ENCODE measurements at regions not wholly inside any gene's neighbourhood (a gene's known extent, or its start where the extent isn't known, plus 50 kb on each side); places are given as distances from the start of the nearest gene placed in this dataset.

- in situ Hi-C loops (cut with MboI; ENCODE audit: low sequenced_read_pairs): no loop called here
Observed at GRCh38 chr6:103255132-103255531, 1604.6 kb downstream of the HACE1 start.

GRCh38 chr6:103236923-103237322 lies 1622.8 kb downstream of the HACE1 start:
- in situ Hi-C loops (cut with MboI; ENCODE audit: low sequenced_read_pairs): no loop called here

GRCh38 chr6:103231181-103231580 lies 1628.5 kb downstream of the HACE1 start:
- in situ Hi-C loops (cut with MboI; ENCODE audit: low sequenced_read_pairs): no loop called here

DNA sequence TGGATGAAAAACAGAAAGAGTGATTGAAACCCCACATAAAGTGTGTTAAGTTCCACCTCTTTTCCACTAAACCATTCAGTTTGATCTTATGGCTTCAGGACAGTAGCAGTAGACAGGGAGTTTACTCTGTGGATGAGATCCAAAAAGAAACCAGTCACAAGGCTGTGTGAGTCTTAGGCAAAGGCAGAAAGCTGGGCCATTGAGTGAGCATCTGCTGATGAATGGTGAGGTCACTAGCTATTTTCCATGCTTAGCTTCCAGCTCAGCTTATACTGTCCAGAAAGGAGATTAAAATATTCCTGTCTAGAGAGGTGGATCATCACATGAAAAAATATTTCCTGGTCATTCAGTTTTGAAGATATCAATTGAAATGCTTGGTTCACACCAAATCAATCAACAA lies 1643.9 kb downstream of the HACE1 start:
- in situ Hi-C loops (cut with MboI; ENCODE audit: low sequenced_read_pairs): no loop called here

GRCh38 chr6:103210686-103211085 lies 1649.0 kb downstream of the HACE1 start:
- in situ Hi-C loops (cut with MboI; ENCODE audit: low sequenced_read_pairs): no loop called here

GRCh38 chr6:103198386-103198785 lies 1661.3 kb downstream of the HACE1 start:
- in situ Hi-C loops (cut with MboI; ENCODE audit: low sequenced_read_pairs): no loop called here

DNA sequence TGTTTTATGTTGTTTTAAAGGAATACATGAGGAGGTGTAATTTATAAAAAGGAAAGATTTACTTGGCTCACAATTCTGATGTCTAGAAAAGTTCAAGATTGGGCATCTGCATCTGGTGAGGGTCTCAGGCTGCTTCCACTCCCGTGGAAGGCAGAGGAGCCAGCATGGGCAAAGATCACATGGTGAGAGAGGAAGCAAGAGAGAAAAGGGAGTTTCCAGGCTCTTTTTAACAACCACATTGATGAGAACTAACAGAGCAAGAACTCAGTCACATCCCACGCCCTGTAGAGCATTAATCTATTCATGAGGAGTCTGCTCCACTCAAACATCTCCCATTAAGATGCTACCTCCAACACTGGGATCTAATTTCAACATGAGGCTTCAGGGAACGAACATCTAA lies 1666.3 kb downstream of the HACE1 start:
- in situ Hi-C loops (cut with MboI; ENCODE audit: low sequenced_read_pairs): no loop called here

GRCh38 chr6:103191391-103192093 lies 1668.2 kb downstream of the HACE1 start:
- in situ Hi-C loops (cut with MboI; ENCODE audit: low sequenced_read_pairs): no loop called here

DNA sequence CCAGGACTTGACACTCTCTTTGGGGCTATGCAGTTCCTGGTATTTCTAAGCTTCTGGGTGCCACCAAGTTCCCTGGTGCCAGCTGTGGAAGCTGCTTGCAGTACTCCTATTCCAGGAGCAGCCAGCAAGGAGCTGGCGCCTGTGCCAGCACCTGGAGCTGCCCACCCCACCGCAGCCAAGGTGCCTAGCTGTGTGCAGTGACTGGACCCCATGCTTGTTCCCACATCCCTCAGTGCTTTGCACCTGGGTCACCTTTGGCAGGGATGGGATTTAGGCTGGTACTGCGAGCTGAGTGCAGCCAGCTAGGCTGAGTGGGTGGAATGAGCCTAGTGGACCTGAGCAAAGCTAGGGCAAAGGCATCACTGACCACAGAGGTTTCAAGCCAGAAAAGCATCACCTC lies 1674.9 kb downstream of the HACE1 start:
- in situ Hi-C loops (cut with MboI; ENCODE audit: low sequenced_read_pairs): no loop called here

GRCh38 chr6:103183831-103184411 lies 1675.8 kb downstream of the HACE1 start:
- in situ Hi-C loops (cut with MboI; ENCODE audit: low sequenced_read_pairs): no loop called here

DNA sequence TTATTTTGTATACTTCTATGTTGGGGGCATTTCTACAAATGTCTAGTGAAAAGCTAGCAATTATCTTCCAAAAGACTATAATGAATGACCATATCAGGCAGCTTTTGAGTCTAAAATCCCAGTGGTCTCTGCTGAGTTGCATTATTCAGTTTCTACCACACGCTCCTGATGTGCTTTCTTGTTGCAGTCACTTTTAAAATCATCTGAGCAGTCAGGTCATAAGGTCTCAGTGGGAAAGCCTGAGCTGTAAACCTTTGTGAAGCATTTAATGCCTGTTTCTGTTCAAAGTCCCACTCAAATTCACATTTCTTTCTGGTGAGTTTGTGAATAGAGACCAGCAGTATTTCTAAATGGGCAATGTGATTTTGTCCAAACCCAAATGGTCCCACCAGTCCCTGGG lies 1681.5 kb downstream of the HACE1 start:
- in situ Hi-C loops (cut with MboI; ENCODE audit: low sequenced_read_pairs): no loop called here

GRCh38 chr6:103177791-103178190 lies 1681.9 kb downstream of the HACE1 start:
- in situ Hi-C loops (cut with MboI; ENCODE audit: low sequenced_read_pairs): no loop called here

- in situ Hi-C loops (cut with MboI; ENCODE audit: low sequenced_read_pairs): no loop called here
Observed at GRCh38 chr6:103175056-103175455, 1684.7 kb downstream of the HACE1 start.

GRCh38 chr6:103167345-103168071 lies 1692.2 kb downstream of the HACE1 start:
- in situ Hi-C loops (cut with MboI; ENCODE audit: low sequenced_read_pairs): no loop called here

- in situ Hi-C loops (cut with MboI; ENCODE audit: low sequenced_read_pairs): no loop called here
Observed at GRCh38 chr6:103154779-103155572, 1704.7 kb downstream of the HACE1 start.

- in situ Hi-C loops (cut with MboI; ENCODE audit: low sequenced_read_pairs): no loop called here
Observed at GRCh38 chr6:103153016-103153415, 1706.7 kb downstream of the HACE1 start.

GRCh38 chr6:103142902-103143301 lies 1716.8 kb downstream of the HACE1 start:
- in situ Hi-C loops (cut with MboI; ENCODE audit: low sequenced_read_pairs): no loop called here

DNA sequence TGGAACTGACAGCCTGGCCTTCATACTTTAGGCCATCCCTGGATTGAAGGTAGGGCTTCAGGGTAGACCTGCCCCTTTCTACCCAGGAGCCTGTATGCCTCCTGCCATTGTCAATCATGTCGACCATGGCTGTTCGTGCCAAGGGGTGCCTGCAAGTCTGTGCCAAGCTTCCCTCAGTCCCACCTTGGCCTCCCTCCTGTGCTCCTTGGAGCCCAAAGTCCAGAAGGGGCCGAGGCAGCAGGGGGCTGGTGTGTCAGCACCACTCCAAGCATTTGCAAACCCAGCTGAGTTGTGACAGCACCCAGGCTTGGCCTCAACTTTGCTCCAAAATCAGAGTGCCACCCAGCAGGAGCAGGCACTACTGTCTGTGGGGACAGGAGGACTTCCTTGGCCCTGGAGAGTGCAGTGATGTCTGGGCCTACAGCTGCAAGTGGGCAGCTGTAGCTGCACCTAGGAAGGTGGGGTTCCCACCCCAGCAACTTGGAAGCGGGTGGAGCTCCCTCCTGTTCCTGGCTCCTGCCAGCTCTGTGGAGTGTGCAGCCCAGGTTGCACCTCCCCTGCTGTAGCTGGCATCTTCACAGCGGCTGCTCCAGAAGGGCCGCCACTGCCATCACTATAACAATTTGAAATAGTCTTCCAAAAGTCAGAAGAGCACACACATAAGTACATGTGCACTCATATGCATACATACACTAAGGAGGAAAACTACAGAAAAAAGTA lies 1719.3 kb downstream of the HACE1 start:
- in situ Hi-C loops (cut with MboI; ENCODE audit: low sequenced_read_pairs): no loop called here

DNA sequence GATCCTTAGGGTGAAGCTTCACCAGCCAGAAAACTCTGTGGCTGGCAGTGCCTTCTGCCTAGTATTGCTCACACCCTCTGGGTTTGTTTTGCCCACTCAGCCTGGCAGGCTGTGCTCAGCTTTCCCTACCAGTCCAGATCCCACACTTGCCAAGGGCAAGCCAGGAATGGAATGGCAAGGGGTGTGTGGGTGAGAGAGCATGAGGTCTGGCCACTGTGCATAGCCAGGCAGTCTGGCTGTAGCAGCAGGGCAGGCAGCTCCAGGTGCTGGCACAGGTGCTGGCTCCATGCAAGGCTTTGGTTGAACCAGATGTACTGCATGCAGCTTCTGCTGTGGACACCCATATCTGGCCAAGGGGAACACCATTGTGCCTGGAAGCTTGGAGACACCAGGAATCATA lies 1720.3 kb downstream of the HACE1 start:
- in situ Hi-C loops (cut with MboI; ENCODE audit: low sequenced_read_pairs): no loop called here

DNA sequence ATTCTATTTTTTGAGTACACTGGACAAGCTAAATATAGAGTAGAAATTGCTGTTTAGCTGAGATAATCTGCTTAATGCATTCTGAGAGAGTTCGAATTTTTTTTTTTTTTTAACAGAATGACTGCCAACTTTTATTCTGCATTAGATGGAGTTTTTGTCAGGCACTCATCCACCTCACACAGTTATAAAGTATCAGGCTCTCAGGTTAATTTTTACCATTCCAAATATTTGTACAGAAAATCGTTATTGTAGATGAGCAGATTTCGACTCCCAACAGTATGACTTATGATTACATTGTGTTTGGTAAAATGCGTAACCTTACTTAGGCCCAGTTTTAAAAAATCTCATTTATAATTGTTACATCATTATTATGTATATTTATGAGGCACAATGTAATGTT lies 1731.0 kb downstream of the GRIK2 start:
- in situ Hi-C loops (cut with MboI; ENCODE audit: low sequenced_read_pairs): no loop called here
